HepG2 (cell line): ENCODE measurements at regions not wholly inside any gene's neighbourhood (a gene's known extent, or its start where the extent isn't known, plus 50 kb on each side); places are given as distances from the start of the nearest gene placed in this dataset.

Experiments
- ATAC-seq: fragments of 200-7000 bp; cut with Tn5 transposase; 3 replicates; pipeline ENCODE4 v1.9.1; 2020; ENCODE audit warnings: mild to moderate bottlenecking, moderate library complexity
- BruUV-seq: library from RNA; stranded (reverse); fragments of 400-500 nt; replicated peaks from 2 replicates; lab custom pipeline; 2021; lab: Mats Ljungman, UMichigan
- CTCF ChIA-PET: fragments of 300-600 bp; formaldehyde crosslinking; extraction: SDS; loops from one replicate; lab custom pipeline; 2021; ENCODE audit warnings: low total read pairs, inconsistent platforms, low intra/inter-chr PET ratio; lab: Yijun Ruan, JAX
- POLR2A ChIA-PET: fragments of 350-600 bp; sonication (Branson Sonifier 250); formaldehyde crosslinking; loops from one replicate; lab custom pipeline; 2020; ENCODE audit warnings: antibody characterized with exemption, inconsistent platforms; lab: Yijun Ruan, JAX
- DNase-seq: peaks from one replicate; pipeline ENCODE4 v3.0.0-alpha.2; 2015; ENCODE audit warnings: low spot score
- FAIRE-seq: peaks from 3 replicates; lab custom pipeline; 2011; peaks lifted over from hg19 to GRCh38; lab: Jason Lieb, UNC
- H2AFZ ChIP-seq: one replicate; pipeline ENCODE4 v1.6.1; 2011; ENCODE audit warnings: low read length, inconsistent platforms
- H3K27ac ChIP-seq: fragments of 300-600 bp; 3 replicates; pipeline ENCODE4 v1.8.0; 2011; ENCODE audit warnings: mixed run types, mild to moderate bottlenecking, mixed read lengths, low read length, inconsistent platforms; ENCODE audit not compliant: insufficient read depth; ENCODE audit errors: extremely low read length
- H3K27me3 ChIP-seq, 2 experiments: fragments of 200-600 bp in 1 of 2; 2 replicates in 1 of 2; 3 replicates in 1 of 2; pipeline versions ENCODE4 v1.6.0 to v1.8.0; 2011; ENCODE audit warnings: low read length in 2 of 2, mild to moderate bottlenecking in 2 of 2, moderate library complexity in 2 of 2, inconsistent platforms in 1 of 2; ENCODE audit not compliant: insufficient read depth in 2 of 2, control insufficient read depth in 1 of 2
- H3K36me3 ChIP-seq, 2 experiments: fragments of 200-600 bp in 1 of 2; replicated peaks in 1 of 2; 2 replicates in 1 of 2; 3 replicates in 1 of 2; pipeline versions ENCODE4 v1.5.1 to v1.8.0; 2011; ENCODE audit warnings: low read length in 2 of 2, inconsistent platforms in 1 of 2; ENCODE audit not compliant: insufficient read depth in 2 of 2, control insufficient read depth in 1 of 2
- H3K4me1 ChIP-seq: 2 replicates; pipeline ENCODE4 v1.5.1; 2012; ENCODE audit warnings: low read length, inconsistent platforms; ENCODE audit not compliant: insufficient read depth
- H3K4me2 ChIP-seq: 2 replicates; pipeline ENCODE4 v1.6.0; 2011; ENCODE audit warnings: low read depth, low read length, inconsistent platforms
- H3K4me3 ChIP-seq, 3 experiments: fragments of 200-600 bp in 1 of 3; sonication (generic), shearing (Covaris generic) in 1 of 3; replicated peaks in 1 of 3; 2 replicates each; pipeline ENCODE4 v1.5.1; 2011 to 2016; ENCODE audit warnings: low read length in 3 of 3, inconsistent platforms in 2 of 3, low read depth in 2 of 3, mild to moderate bottlenecking in 2 of 3, control low read depth in 1 of 3, mixed read lengths in 1 of 3; ENCODE audit not compliant: insufficient read depth in 1 of 3
- H3K79me2 ChIP-seq: one replicate; pipeline ENCODE4 v1.6.1; 2011; ENCODE audit warnings: low read length, inconsistent platforms; ENCODE audit not compliant: insufficient read depth
- H3K9ac ChIP-seq: 2 replicates; pipeline ENCODE4 v1.6.0; 2011; ENCODE audit warnings: mild to moderate bottlenecking, low read depth, low read length, inconsistent platforms; ENCODE audit not compliant: insufficient read depth
- H3K9me3 ChIP-seq: 2 replicates; pipeline ENCODE4 v1.5.1; 2012; ENCODE audit warnings: mild to moderate bottlenecking, low read length
- H4K20me1 ChIP-seq: 2 replicates; pipeline ENCODE4 v1.6.0; 2011; ENCODE audit warnings: inconsistent platforms, mild to moderate bottlenecking, low read length, moderate library complexity; ENCODE audit not compliant: insufficient read depth
- CEBPG ChIP-seq: IDR thresholded peaks from 2 replicates; pipeline ENCODE4 v1.6.1; 2016
- CENPX ChIP-seq: sonication (generic); formaldehyde crosslinking; IDR thresholded peaks from 2 replicates; pipeline ENCODE4 v1.9.0; 2021; ENCODE audit warnings: mild to moderate bottlenecking, missing genetic modification reagents, moderate library complexity
- HNF1A ChIP-seq, 2 experiments: sonication (generic) in 1 of 2; formaldehyde crosslinking in 1 of 2; IDR thresholded peaks; 2 replicates each; pipeline versions ENCODE4 v1.4.0 to v1.6.1; 2016 to 2020; ENCODE audit warnings: borderline replicate concordance in 1 of 2, low read depth in 1 of 2, mild to moderate bottlenecking in 1 of 2, missing genetic modification reagents in 1 of 2
- HNF4G ChIP-seq, 2 experiments: sonication (generic) in 1 of 2; formaldehyde crosslinking in 1 of 2; IDR thresholded peaks; 2 replicates each; pipeline versions ENCODE4 v1.4.0 to v1.6.1; 2011 to 2020; ENCODE audit warnings: borderline replicate concordance in 2 of 2, low read depth in 2 of 2, mild to moderate bottlenecking in 2 of 2, low read length in 1 of 2, missing genetic modification reagents in 1 of 2, moderate library complexity in 1 of 2
- IKZF4 ChIP-seq: sonication (generic); formaldehyde crosslinking; IDR thresholded peaks from 2 replicates; pipeline ENCODE4 v1.5.1; 2020; ENCODE audit warnings: borderline replicate concordance, mild to moderate bottlenecking, low read depth, missing genetic modification reagents; ENCODE audit errors: not compliant biosample characterization
- MTA3 ChIP-seq: sonication (generic); formaldehyde crosslinking; IDR thresholded peaks from 2 replicates; pipeline ENCODE4 v1.4.0; 2020; ENCODE audit warnings: missing genetic modification reagents
- NBN ChIP-seq: fragments of 450-650 bp; conservative IDR thresholded peaks from 2 replicates; pipeline ENCODE4 v1.6.1; 2017
- ZBTB3 ChIP-seq: sonication (generic); formaldehyde crosslinking; IDR thresholded peaks from 2 replicates; pipeline ENCODE4 v1.4.0; 2020; ENCODE audit warnings: low read depth, mild to moderate bottlenecking, moderate library complexity, missing genetic modification reagents, borderline replicate concordance
- WGBS: methylation state at CpG from one replicate; pipeline ENCODE4 v1.1.6; 2017; ENCODE audit warnings: low lambda C conversion rate; 5-methylcytosine and 5-hydroxymethylcytosine counted together
- in situ Hi-C: cut with HindIII; loops from 2 replicates; pipeline ENCODE4 v1.10.0; 2017; ENCODE audit warnings: low pct_unique_long_range_greater_than_20kb; ENCODE audit not compliant: extremely low pct_ligation_motif_present
- intact Hi-C: fragments of 100-400 bp; cut with micrococcal nuclease; formaldehyde crosslinking; loops from one replicate; pipeline ENCODE4 v1.10.0; 2022; ENCODE audit not compliant: unreplicated experiment

DNA sequence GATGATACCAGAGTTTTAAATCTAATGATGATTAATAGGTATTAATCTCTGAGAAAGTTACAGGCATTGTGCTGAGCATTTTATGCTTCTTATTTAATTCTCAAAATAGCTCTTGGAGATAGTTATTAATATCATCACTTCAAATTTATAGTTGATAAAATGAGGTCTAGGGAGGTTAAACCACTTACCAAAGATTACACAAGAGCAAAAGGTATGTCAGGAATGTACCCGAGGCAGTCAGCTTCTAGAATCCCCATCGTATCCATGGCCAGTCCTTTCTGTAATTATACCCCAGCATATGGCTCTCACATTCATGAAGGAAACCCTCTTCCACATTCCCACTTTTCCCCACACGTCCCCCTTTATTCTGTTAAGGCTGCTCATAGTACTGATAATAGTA is 421.3 kb downstream of the PYDC2 start:
- no peak overlapping the region for H3K9ac ChIP-seq
- no peaks in the 10 kb centered on the region for H4K20me1 ChIP-seq
- CTCF ChIA-PET, result no interaction called here
- no peaks in the 10 kb centered on the region for H3K9me3 ChIP-seq
- DNase-seq (no peak), ATAC-seq (no peak), FAIRE-seq (no peak)
- no peak overlapping the region for H3K4me2 ChIP-seq
- intact Hi-C loops (no loop called here), in situ Hi-C loops (no loop called here)
- H2AFZ ChIP-seq, result no peak overlapping the region
- no peaks in the 10 kb centered on the region for H3K79me2 ChIP-seq
- no TSS peak for BruUV-seq
- TF ChIP-seq CENPX (CRISPR knock-in tag), result no peak
- TF ChIP-seq HNF4G (IDR thresholded peaks at IDR 0.05; ENCODE audit: borderline replicate concordance, low read depth, low read length), result no peak
- TF ChIP-seq HNF4G (CRISPR knock-in tag; IDR thresholded peaks at IDR 0.05; ENCODE audit: borderline replicate concordance, low read depth), result no peak
- TF ChIP-seq CEBPG, result no peak
- TF ChIP-seq HNF1A (IDR thresholded peaks at IDR 0.05; ENCODE audit: low read depth), result no peak
- no peak for TF ChIP-seq HNF1A (CRISPR knock-in tag; IDR thresholded peaks at IDR 0.05; ENCODE audit: borderline replicate concordance)
- no peak for TF ChIP-seq ZBTB3
- no peak for TF ChIP-seq MTA3 (CRISPR knock-in tag)
- TF ChIP-seq IKZF4 (CRISPR knock-in tag), result no peak
- TF ChIP-seq NBN, result no peak
- H3K4me1 ChIP-seq, result no peaks in the 10 kb centered on the region
- no peak overlapping the region for H3K27ac ChIP-seq
- 3% methylated on average over 3 of the region's 3 CpGs for WGBS
- no peaks in the 10 kb centered on the region for H3K36me3 ChIP-seq
- H3K4me3 ChIP-seq, result no peak overlapping the region
- no peaks in the 10 kb centered on the region for H3K27me3 ChIP-seq
- POLR2A ChIA-PET, result no interaction called here
